ENCODE measurements at regions not wholly inside any gene's neighbourhood (a gene's known extent, or its start where the extent isn't known, plus 50 kb on each side); places are given as distances from the start of the nearest gene placed in this dataset.

GRCh38 chr5:77906806-77907205 is 130.7 kb upstream of the TBCA start:
- TF ChIP-seq CTCF (IDR thresholded peaks at IDR 0.05) (no peak), POLR2A (IDR thresholded peaks at IDR 0.05) (no peak)

Measured in testis (tissue), 2 donors.